ENCODE measurements at regions not wholly inside any gene's neighbourhood (a gene's known extent, or its start where the extent isn't known, plus 50 kb on each side); places are given as distances from the start of the nearest gene placed in this dataset.

DNA sequence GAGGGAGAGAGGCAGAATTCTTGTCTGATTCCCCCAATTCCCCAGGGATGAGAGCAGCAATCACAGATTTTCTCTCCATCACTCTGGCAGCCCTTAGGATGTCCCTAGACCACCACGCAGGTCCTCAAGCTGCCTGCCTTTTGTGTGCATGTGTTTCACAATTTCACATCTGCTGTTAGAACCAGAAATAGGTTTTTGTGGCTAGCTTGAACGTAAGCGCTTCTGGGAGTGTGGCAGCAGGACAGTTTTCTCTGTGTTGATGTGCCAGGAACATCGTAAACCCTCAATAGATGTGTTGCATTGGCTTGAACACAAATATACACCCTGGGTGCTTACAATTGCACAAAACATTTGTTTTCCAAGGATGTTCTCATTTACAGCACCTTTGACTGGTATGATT lies 78.8 kb upstream of the TMTC4 start:
- Histone ChIP-seq H2AFZ (ENCODE audit: low read length) (no peak overlapping the region), H4K5ac (ENCODE audit: insufficient read length, low read depth, low read length) (no peak overlapping the region), H3K27me3 (ENCODE audit: insufficient read depth, low read length) (no peaks in the 10 kb centered on the region), H3K18ac (ENCODE audit: insufficient read length, low read depth, low read length) (no peak overlapping the region), H2BK5ac (ENCODE audit: insufficient read length, low read length) (no peak overlapping the region), H3K4me2 (ENCODE audit: insufficient read depth, insufficient read length, low read length) (no peak overlapping the region), H2AK5ac (ENCODE audit: insufficient read length, low read length) (no peak overlapping the region), H2BK120ac (ENCODE audit: low read depth, low read length, poor library complexity, severe bottlenecking) (no peak overlapping the region), H3K27ac (ENCODE audit: insufficient read length, low read depth, low read length) (no peak overlapping the region), H4K20me1 (ENCODE audit: control insufficient read depth, insufficient read depth, insufficient read length) (no peaks in the 10 kb centered on the region), H3K23ac (ENCODE audit: insufficient read length, low read depth, low read length) (no peak overlapping the region), H3K79me2 (ENCODE audit: insufficient read depth, low read length) (no peaks in the 10 kb centered on the region), H3K56ac (ENCODE audit: insufficient read length, low read depth, low read length) (no peak overlapping the region), H3K9ac (ENCODE audit: extremely low read depth, insufficient read length, low read length) (no peak overlapping the region), H2BK15ac (ENCODE audit: low read depth, low read length) (no peak overlapping the region), H3K79me1 (ENCODE audit: insufficient read depth, low read depth, low read length, poor library complexity, severe bottlenecking) (no peaks in the 10 kb centered on the region), H3K14ac (ENCODE audit: insufficient read depth, low read length) (no peak overlapping the region), H4K8ac (replicated peaks; ENCODE audit: insufficient read length, low read depth, low read length) (no peak overlapping the region), H2BK12ac (ENCODE audit: insufficient read length, low read depth, low read length) (no peak overlapping the region), H2BK20ac (ENCODE audit: low read depth, low read length, poor library complexity, severe bottlenecking) (no peak overlapping the region), H3K4ac (ENCODE audit: low read depth, low read length) (no peak overlapping the region), H3K4me1 (ENCODE audit: insufficient read depth, low read length) (no peaks in the 10 kb centered on the region), H3K23me2 (ENCODE audit: insufficient read length, low read depth, low read length, poor library complexity, severe bottlenecking) (no peaks in the 10 kb centered on the region), H3K9me3 (ENCODE audit: control insufficient read depth, low read depth, low read length) (no peaks in the 10 kb centered on the region), H4K91ac (ENCODE audit: insufficient read length, low read depth, low read length) (no peak overlapping the region), H3T11ph (ENCODE audit: low read length) (no peak overlapping the region)
- Mint-ChIP-seq H3K27me3 (ENCODE audit: low read depth) (no peaks in the 10 kb centered on the region), H3K4me1 (no peaks in the 10 kb centered on the region), H3K4me3 (no peak overlapping the region), H3K36me3 (ENCODE audit: insufficient read depth in 1 of 3, low read depth in 3 of 3) (no peaks in the 10 kb centered on the region), H3K9me3 (no peaks in the 10 kb centered on the region), H3K27ac (no peak overlapping the region)
- TF ChIP-seq, protein P1, sequence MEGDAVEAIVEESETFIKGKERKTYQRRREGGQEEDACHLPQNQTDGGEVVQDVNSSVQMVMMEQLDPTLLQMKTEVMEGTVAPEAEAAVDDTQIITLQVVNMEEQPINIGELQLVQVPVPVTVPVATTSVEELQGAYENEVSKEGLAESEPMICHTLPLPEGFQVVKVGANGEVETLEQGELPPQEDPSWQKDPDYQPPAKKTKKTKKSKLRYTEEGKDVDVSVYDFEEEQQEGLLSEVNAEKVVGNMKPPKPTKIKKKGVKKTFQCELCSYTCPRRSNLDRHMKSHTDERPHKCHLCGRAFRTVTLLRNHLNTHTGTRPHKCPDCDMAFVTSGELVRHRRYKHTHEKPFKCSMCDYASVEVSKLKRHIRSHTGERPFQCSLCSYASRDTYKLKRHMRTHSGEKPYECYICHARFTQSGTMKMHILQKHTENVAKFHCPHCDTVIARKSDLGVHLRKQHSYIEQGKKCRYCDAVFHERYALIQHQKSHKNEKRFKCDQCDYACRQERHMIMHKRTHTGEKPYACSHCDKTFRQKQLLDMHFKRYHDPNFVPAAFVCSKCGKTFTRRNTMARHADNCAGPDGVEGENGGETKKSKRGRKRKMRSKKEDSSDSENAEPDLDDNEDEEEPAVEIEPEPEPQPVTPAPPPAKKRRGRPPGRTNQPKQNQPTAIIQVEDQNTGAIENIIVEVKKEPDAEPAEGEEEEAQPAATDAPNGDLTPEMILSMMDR (conservative IDR thresholded peaks at IDR 0.05), result no peak
- no CpG with 5 or more reads among the region's 4 CpGs for WGBS (ENCODE audit: extremely low coverage, insufficient read length, low lambda C conversion rate)
- no peak for DNase-seq

All from H9 (cell line).